BLaER1 treated with 17β-estradiol and CSF1 and Interleukin-3, amounts not matched to agents 10 nM and 100 nM (cell line): ENCODE measurements at regions not wholly inside any gene's neighbourhood (a gene's known extent, or its start where the extent isn't known, plus 50 kb on each side); places are given as distances from the start of the nearest gene placed in this dataset.

Experiments
- H3K27ac ChIP-seq, 11 experiments: shearing (Covaris generic); formaldehyde crosslinking; 2 replicates each; pipeline ENCODE4 v1.8.1; 2022
- H3K27me3 ChIP-seq, 11 experiments: shearing (Covaris generic); formaldehyde crosslinking; 2 replicates each; pipeline ENCODE4 v1.8.1; 2022
- H3K36me3 ChIP-seq, 11 experiments: shearing (Covaris generic); formaldehyde crosslinking; 2 replicates each; pipeline ENCODE4 v1.8.1; 2022
- H3K4me1 ChIP-seq, 10 experiments: shearing (Covaris generic); formaldehyde crosslinking; 2 replicates each; pipeline ENCODE4 v1.8.1; 2022
- H3K4me2 ChIP-seq, 11 experiments: shearing (Covaris generic); formaldehyde crosslinking; 2 replicates each; pipeline ENCODE4 v1.8.1; 2022
- H3K4me3 ChIP-seq, 10 experiments: shearing (Covaris generic); formaldehyde crosslinking; 2 replicates each; pipeline ENCODE4 v1.8.1; 2022
- H3K9ac ChIP-seq, 11 experiments: shearing (Covaris generic); formaldehyde crosslinking; 2 replicates each; pipeline ENCODE4 v1.8.1; 2022
- H3K9me3 ChIP-seq, 11 experiments: shearing (Covaris generic); formaldehyde crosslinking; replicated peaks in 1 of 11; 2 replicates each; pipeline ENCODE4 v1.8.1; 2022
- H4K20me1 ChIP-seq, 11 experiments: shearing (Covaris generic); formaldehyde crosslinking; 2 replicates each; pipeline ENCODE4 v1.8.1; 2022
- Cebpa-rat ChIP-seq, 11 experiments: shearing (Covaris generic); IDR thresholded peaks; 2 replicates each; pipeline ENCODE4 v1.8.1; 2022

- Histone ChIP-seq H3K9ac (no peak overlapping the region), H3K27ac (no peak overlapping the region), H3K4me3 (no peak overlapping the region), H3K36me3 (no peaks in the 10 kb centered on the region), H4K20me1 (no peaks in the 10 kb centered on the region), H3K4me1 (peaks cover 0 to 36% (median 3%) of the 10 kb centered on the region in 10 experiments; a peak in 8 of 20 replicates), H3K4me2 (no peak overlapping the region), H3K27me3 (no peaks in the 10 kb centered on the region), H3K9me3 (peaks cover 16 to 36% (median 23%) of the 10 kb centered on the region in 11 experiments)
- TF ChIP-seq Cebpa-rat (IDR thresholded peaks at IDR 0.05), result no peak
Measured at GRCh38 chr6:15793826-15794225, 131.0 kb upstream of the DTNBP1 start.

- H3K4me2 ChIP-seq, result no peak overlapping the region
- no peaks in the 10 kb centered on the region for H3K36me3 ChIP-seq
- no peaks in the 10 kb centered on the region for H3K27me3 ChIP-seq
- no peak overlapping the region for H3K4me3 ChIP-seq
- H3K27ac ChIP-seq, result no peak overlapping the region
- H4K20me1 ChIP-seq, result no peaks in the 10 kb centered on the region
- H3K9me3 ChIP-seq, result peaks cover 12 to 36% (median 19%) of the 10 kb centered on the region in 11 experiments
- peaks cover 0 to 31% (median 3%) of the 10 kb centered on the region in 10 experiments; a peak in 8 of 20 replicates for H3K4me1 ChIP-seq
- no peak overlapping the region for H3K9ac ChIP-seq
- no peak for TF ChIP-seq Cebpa-rat (IDR thresholded peaks at IDR 0.05)
Measured at GRCh38 chr6:15793288-15793687, 130.5 kb upstream of the DTNBP1 start.

GRCh38 chr6:15792842-15793241 lies 130.0 kb upstream of the DTNBP1 start:
- no peak for TF ChIP-seq Cebpa-rat (IDR thresholded peaks at IDR 0.05)
- Histone ChIP-seq H3K27ac (no peak overlapping the region), H3K27me3 (no peaks in the 10 kb centered on the region), H3K9ac (no peak overlapping the region), H3K4me1 (peaks cover 0 to 28% (median 3%) of the 10 kb centered on the region in 10 experiments; a peak in 8 of 20 replicates), H3K9me3 (peaks cover 8 to 36% (median 18%) of the 10 kb centered on the region in 11 experiments), H3K4me3 (no peak overlapping the region), H3K4me2 (no peak overlapping the region), H4K20me1 (no peaks in the 10 kb centered on the region), H3K36me3 (no peaks in the 10 kb centered on the region)

DNA sequence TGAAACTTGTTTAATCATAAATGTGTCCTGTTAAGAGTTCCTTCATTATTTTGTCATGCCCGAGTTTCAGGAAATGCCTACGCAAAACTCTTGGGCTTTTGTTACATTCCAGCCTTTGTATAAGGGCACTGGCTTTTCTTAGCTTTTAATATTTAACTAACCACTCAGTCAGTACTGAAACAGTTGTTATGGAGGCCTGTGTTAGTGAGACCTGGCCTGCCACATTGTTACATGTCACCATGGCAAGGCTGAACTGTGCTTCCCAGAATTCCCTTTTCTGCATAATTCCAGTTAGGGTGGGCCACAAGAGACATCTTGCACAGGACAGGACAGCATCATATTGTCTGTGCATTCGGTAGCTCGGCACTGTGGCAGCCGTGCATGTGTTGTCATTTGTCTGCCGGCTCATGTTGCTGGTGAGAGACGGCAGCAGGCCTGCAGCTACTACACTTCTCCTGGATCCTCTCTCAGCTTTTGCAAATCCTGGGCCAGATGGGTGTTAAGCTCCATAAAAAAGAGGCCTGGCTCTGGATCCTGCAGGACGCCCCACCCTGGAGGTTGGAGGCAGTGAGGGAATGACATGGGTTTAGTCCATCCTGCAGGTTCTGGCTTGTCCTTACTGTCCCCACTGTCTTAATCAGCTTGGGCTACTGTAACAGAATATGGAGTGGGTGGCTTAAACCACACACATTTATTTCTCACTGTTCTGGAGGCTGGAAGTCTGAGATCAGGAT lies 128.8 kb upstream of the DTNBP1 start:
- Histone ChIP-seq H3K4me1 (peaks cover 0 to 20% (median 2%) of the 10 kb centered on the region in 10 experiments; a peak in 8 of 20 replicates), H3K9ac (no peak overlapping the region), H3K4me2 (no peak overlapping the region), H3K4me3 (no peak overlapping the region), H3K27me3 (no peaks in the 10 kb centered on the region), H3K36me3 (no peaks in the 10 kb centered on the region), H3K9me3 (peaks cover 2 to 27% (median 9%) of the 10 kb centered on the region in 11 experiments; a peak in 10 of 22 replicates), H3K27ac (no peak overlapping the region), H4K20me1 (no peaks in the 10 kb centered on the region)
- TF ChIP-seq Cebpa-rat (IDR thresholded peaks at IDR 0.05), result no peak

DNA sequence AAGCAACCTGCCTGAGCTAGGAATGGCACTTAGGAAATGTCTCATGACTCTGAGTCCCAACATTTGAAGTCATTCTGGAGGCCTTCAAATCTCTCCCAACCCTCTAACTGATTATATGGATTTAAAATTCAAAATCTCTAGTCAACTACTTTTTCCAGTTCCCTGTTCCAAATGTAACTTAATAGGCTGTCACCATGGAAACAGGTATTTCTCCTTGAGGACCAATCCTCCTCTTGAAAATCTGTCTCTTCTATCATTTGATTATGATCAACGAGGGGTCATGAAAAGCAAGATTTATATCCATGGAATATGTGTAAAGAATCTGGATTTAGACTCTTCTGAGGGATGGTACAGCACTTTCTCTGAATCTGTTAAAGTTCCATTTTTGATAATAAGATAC lies 127.3 kb upstream of the DTNBP1 start:
- no peak for TF ChIP-seq Cebpa-rat (IDR thresholded peaks at IDR 0.05)

DNA sequence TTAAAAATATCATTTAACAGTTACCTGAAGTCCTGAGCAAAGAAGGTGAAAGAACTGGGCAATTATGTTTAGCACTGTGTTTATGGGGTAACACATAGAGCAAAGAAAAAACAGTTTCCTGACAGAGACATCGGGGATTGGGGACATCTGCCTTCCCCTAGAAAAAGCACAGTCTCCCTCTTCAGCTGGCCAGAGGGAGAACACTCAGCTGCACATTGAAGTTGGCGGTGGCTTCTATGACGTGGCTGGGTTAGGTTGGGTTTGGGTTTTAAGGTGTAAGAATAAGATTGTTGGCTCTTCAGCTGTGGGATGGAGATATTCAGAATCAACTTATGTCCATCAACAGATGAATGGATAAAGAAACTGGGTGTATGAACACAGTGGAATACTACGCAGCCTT lies 124.0 kb upstream of the DTNBP1 start:
- H4K20me1 ChIP-seq, result no peaks in the 10 kb centered on the region; a peak in 1 of 22 replicates

More for the DNA sequence above, 127.3 kb upstream of the DTNBP1 start:
- peaks cover 0 to 5% (median 0%) of the 10 kb centered on the region in 10 experiments; a peak in 6 of 20 replicates for H3K4me1 ChIP-seq
- H3K36me3 ChIP-seq, result no peaks in the 10 kb centered on the region; a peak in 1 of 22 replicates
- no peak overlapping the region for H3K9ac ChIP-seq
- no peaks in the 10 kb centered on the region for H4K20me1 ChIP-seq
- no peaks in the 10 kb centered on the region for H3K27me3 ChIP-seq
- no peak overlapping the region for H3K4me2 ChIP-seq
- H3K9me3 ChIP-seq, result peaks cover 3 to 35% (median 20%) of the 10 kb centered on the region in 11 experiments; a peak in 21 of 22 replicates
- H3K27ac ChIP-seq, result no peak overlapping the region
- H3K4me3 ChIP-seq, result no peak overlapping the region

GRCh38 chr6:15783484-15783883 lies 120.7 kb upstream of the DTNBP1 start:
- Histone ChIP-seq H3K36me3 (no peaks in the 10 kb centered on the region; a peak in 1 of 22 replicates), H3K27ac (no peak overlapping the region), H3K4me2 (no peak overlapping the region), H3K4me1 (no peaks in the 10 kb centered on the region), H3K4me3 (no peak overlapping the region), H3K9me3 (peaks cover 7 to 30% (median 22%) of the 10 kb centered on the region in 11 experiments; a peak in 21 of 22 replicates), H4K20me1 (no peaks in the 10 kb centered on the region; a peak in 1 of 22 replicates), H3K9ac (no peak overlapping the region), H3K27me3 (no peaks in the 10 kb centered on the region)
- no peak for TF ChIP-seq Cebpa-rat (IDR thresholded peaks at IDR 0.05)

More for the DNA sequence above, 124.0 kb upstream of the DTNBP1 start:
- no peaks in the 10 kb centered on the region for H3K27me3 ChIP-seq
- no peak for TF ChIP-seq Cebpa-rat (IDR thresholded peaks at IDR 0.05)
- H3K4me3 ChIP-seq, result no peak overlapping the region
- peaks cover 7 to 43% (median 25%) of the 10 kb centered on the region in 11 experiments; a peak in 21 of 22 replicates for H3K9me3 ChIP-seq
- H3K9ac ChIP-seq, result no peak overlapping the region
- no peaks in the 10 kb centered on the region for H3K4me1 ChIP-seq
- no peak overlapping the region for H3K4me2 ChIP-seq
- H3K36me3 ChIP-seq, result no peaks in the 10 kb centered on the region; a peak in 1 of 22 replicates
- H3K27ac ChIP-seq, result no peak overlapping the region

DNA sequence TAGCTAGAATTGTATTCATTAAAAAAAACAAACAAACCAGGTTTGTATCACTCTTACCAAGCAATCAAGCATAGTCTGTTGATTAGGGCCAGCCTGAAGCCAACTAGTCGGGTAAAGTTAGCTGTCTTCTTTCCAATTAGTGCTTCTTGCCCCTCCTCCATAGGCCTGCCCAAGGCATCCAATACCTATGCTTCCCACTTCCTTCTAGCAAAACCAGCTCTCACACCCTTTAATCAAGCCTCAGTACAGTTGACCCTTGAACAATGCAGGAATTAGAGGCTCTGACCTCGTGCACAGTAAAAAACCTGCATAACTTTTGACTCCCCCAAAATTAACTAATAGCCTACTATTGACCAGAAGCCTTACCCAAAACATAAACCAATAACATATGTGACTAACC lies 119.1 kb upstream of the DTNBP1 start:
- H3K27me3 ChIP-seq, result no peaks in the 10 kb centered on the region
- H3K9me3 ChIP-seq, result peaks cover 7 to 21% (median 14%) of the 10 kb centered on the region in 11 experiments; a peak in 20 of 22 replicates
- H4K20me1 ChIP-seq, result no peaks in the 10 kb centered on the region; a peak in 1 of 22 replicates
- no peaks in the 10 kb centered on the region for H3K4me1 ChIP-seq
- no peak overlapping the region for H3K4me3 ChIP-seq
- no peak overlapping the region for H3K4me2 ChIP-seq
- no peak for TF ChIP-seq Cebpa-rat (IDR thresholded peaks at IDR 0.05)
- no peaks in the 10 kb centered on the region; a peak in 1 of 22 replicates for H3K36me3 ChIP-seq
- H3K27ac ChIP-seq, result no peak overlapping the region
- no peak overlapping the region for H3K9ac ChIP-seq

DNA sequence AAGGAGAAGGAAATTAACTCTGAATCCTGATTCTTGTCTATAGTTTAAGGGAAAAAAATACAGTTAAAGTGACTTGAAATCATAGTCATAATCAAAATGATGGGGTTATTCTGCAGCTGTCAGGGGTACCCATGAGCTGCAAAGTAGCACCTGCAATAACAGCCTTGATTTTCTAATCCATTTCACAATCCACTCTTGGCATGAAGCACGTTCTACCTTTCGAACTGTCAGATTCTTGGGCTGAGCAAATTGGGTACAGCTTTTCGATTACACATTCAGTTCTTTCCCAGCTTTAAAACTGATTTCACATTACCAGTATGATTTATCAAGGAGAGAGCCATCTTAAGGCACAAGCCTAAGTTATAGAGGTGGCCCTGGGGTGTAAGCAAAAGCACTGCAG lies 118.5 kb upstream of the DTNBP1 start:
- TF ChIP-seq Cebpa-rat (IDR thresholded peaks at IDR 0.05), result no peak
- Histone ChIP-seq H3K4me1 (no peaks in the 10 kb centered on the region), H4K20me1 (no peaks in the 10 kb centered on the region; a peak in 1 of 22 replicates), H3K9ac (no peak overlapping the region), H3K36me3 (no peaks in the 10 kb centered on the region; a peak in 1 of 22 replicates), H3K27ac (no peak overlapping the region), H3K4me2 (no peak overlapping the region), H3K27me3 (no peaks in the 10 kb centered on the region), H3K9me3 (peaks cover 6 to 18% (median 12%) of the 10 kb centered on the region in 11 experiments; a peak in 19 of 22 replicates), H3K4me3 (no peak overlapping the region)
